ENCODE measurements at regions not wholly inside any gene's neighbourhood (a gene's known extent, or its start where the extent isn't known, plus 50 kb on each side); places are given as distances from the start of the nearest gene placed in this dataset.
A peak's percentile ranks its signal among the peaks of the same experiment; 100 is the strongest.

DNA sequence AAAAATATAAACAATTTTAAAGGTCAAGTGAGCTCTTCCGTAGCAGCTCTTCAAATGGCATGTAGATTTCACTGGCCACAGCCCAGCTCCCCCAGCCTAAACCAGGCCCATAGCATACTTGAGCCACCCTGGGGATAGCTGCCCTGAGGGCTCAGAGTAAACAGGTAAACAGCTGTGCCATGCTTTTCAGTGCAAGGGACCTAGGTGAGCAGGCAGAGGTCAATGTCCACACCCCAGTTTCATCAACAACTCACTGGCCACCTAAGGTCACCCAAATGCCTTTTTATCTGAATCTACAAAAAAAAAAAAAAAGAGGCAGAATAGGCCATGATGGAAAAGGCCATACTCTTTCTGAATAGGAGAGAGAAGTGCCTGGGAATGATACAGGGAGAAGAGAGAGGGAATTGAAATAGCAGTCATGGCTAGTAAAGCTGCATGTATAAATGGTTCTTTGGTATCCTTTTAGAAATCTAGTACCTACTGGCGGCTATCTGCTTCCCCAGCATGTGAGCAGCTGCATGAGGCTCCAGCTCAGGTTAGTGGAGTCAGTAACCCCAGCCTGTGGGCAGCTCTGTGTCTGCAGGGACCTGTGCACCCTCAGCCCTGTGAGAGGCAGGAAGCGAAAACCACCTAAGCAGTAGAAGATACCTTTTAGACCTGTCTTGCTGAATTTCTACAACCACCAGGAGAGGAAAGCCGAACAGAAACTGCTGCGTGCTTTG lies 77.0 kb downstream of the FOXA2 start (continued):
- TF ChIP-seq ZGPAT (CRISPR knock-in tag; IDR thresholded peaks at IDR 0.05) (peak; percentile 80), POLR2AphosphoS5 (IDR thresholded peaks at IDR 0.05; ENCODE audit: low read depth, low read length) (no peak), ZNF570 (CRISPR knock-in tag; IDR thresholded peaks at IDR 0.05; ENCODE audit: borderline replicate concordance) (no peak), THYN1 (CRISPR knock-in tag; IDR thresholded peaks at IDR 0.05; ENCODE audit: borderline replicate concordance, low read depth) (no peak), ZNF672 (CRISPR knock-in tag; IDR thresholded peaks at IDR 0.05) (no peak), NFYC (CRISPR knock-in tag; IDR thresholded peaks at IDR 0.05) (0 out of 2 replicates have a peak, but pooled peaks have one; percentile 5), ZNF160 (CRISPR knock-in tag; IDR thresholded peaks at IDR 0.05) (0 out of 2 replicates have a peak, but pooled peaks have one; percentile 25), SCMH1 (CRISPR knock-in tag; IDR thresholded peaks at IDR 0.05; ENCODE audit: borderline replicate concordance) (no peak), TCF7 (IDR thresholded peaks at IDR 0.05; ENCODE audit: low read depth) (peak; percentile 41; the same call in 1 of the 2 replicates), ZNF800 (CRISPR knock-in tag; IDR thresholded peaks at IDR 0.05) (no peak), FLYWCH1 (CRISPR knock-in tag; IDR thresholded peaks at IDR 0.05) (no peak), ATRX (CRISPR knock-in tag; IDR thresholded peaks at IDR 0.05; ENCODE audit: borderline replicate concordance) (no peak)
- TF ChIP-seq, protein P1, sequence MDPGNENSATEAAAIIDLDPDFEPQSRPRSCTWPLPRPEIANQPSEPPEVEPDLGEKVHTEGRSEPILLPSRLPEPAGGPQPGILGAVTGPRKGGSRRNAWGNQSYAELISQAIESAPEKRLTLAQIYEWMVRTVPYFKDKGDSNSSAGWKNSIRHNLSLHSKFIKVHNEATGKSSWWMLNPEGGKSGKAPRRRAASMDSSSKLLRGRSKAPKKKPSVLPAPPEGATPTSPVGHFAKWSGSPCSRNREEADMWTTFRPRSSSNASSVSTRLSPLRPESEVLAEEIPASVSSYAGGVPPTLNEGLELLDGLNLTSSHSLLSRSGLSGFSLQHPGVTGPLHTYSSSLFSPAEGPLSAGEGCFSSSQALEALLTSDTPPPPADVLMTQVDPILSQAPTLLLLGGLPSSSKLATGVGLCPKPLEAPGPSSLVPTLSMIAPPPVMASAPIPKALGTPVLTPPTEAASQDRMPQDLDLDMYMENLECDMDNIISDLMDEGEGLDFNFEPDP (CRISPR knock-in tag; conservative IDR thresholded peaks at IDR 0.05): no peak
- TF ChIP-seq, protein P2, sequence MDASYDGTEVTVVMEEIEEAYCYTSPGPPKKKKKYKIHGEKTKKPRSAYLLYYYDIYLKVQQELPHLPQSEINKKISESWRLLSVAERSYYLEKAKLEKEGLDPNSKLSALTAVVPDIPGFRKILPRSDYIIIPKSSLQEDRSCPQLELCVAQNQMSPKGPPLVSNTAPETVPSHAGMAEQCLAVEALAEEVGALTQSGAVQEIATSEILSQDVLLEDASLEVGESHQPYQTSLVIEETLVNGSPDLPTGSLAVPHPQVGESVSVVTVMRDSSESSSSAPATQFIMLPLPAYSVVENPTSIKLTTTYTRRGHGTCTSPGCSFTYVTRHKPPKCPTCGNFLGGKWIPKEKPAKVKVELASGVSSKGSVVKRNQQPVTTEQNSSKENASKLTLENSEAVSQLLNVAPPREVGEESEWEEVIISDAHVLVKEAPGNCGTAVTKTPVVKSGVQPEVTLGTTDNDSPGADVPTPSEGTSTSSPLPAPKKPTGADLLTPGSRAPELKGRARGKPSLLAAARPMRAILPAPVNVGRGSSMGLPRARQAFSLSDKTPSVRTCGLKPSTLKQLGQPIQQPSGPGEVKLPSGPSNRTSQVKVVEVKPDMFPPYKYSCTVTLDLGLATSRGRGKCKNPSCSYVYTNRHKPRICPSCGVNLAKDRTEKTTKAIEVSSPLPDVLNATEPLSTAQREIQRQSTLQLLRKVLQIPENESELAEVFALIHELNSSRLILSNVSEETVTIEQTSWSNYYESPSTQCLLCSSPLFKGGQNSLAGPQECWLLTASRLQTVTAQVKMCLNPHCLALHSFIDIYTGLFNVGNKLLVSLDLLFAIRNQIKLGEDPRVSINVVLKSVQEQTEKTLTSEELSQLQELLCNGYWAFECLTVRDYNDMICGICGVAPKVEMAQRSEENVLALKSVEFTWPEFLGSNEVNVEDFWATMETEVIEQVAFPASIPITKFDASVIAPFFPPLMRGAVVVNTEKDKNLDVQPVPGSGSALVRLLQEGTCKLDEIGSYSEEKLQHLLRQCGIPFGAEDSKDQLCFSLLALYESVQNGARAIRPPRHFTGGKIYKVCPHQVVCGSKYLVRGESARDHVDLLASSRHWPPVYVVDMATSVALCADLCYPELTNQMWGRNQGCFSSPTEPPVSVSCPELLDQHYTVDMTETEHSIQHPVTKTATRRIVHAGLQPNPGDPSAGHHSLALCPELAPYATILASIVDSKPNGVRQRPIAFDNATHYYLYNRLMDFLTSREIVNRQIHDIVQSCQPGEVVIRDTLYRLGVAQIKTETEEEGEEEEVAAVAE (CRISPR knock-in tag; IDR thresholded peaks at IDR 0.05; ENCODE audit: borderline replicate concordance): no peak; the same call in 1 of the 2 replicates
- TF ChIP-seq, protein P3, sequence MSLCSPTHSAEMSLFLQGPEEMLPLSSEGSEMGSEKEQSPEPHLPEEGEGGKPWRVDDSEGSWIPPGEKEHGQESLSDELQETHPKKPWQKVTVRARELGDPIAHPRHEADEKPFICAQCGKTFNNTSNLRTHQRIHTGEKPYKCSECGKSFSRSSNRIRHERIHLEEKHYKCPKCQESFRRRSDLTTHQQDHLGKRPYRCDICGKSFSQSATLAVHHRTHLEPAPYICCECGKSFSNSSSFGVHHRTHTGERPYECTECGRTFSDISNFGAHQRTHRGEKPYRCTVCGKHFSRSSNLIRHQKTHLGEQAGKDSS (CRISPR knock-in tag; IDR thresholded peaks at IDR 0.05; ENCODE audit: borderline replicate concordance, low read depth): no peak; the same call in 1 of the 2 replicates
- TF ChIP-seq, protein P4, sequence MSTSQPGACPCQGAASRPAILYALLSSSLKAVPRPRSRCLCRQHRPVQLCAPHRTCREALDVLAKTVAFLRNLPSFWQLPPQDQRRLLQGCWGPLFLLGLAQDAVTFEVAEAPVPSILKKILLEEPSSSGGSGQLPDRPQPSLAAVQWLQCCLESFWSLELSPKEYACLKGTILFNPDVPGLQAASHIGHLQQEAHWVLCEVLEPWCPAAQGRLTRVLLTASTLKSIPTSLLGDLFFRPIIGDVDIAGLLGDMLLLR (CRISPR knock-in tag; IDR thresholded peaks at IDR 0.05): no peak

Measured in HepG2 (cell line).